ENCODE measurements at regions not wholly inside any gene's neighbourhood (a gene's known extent, or its start where the extent isn't known, plus 50 kb on each side); places are given as distances from the start of the nearest gene placed in this dataset.

GRCh38 chr13:50162567-50162966, 147.3 kb downstream of the KCNRG start:
- TF ChIP-seq CSDC2 (CRISPR knock-in tag; IDR thresholded peaks at IDR 0.05) (no peak), ARNTL (CRISPR knock-in tag; IDR thresholded peaks at IDR 0.05; ENCODE audit: borderline replicate concordance, low read depth) (no peak), OSR1 (CRISPR knock-in tag; IDR thresholded peaks at IDR 0.05) (no peak)

Data from SK-N-SH treated with all-trans-retinoic acid at 6 μM for 48 hours (cell line).